Activated CD4-positive, alpha-beta memory T cell treated with anti-CD3 and anti-CD28 coated beads, Interleukin-2, amount 10 ng/mL, durations not matched to agents 7 days and 5 days (primary cell): ENCODE measurements at regions not wholly inside any gene's neighbourhood (a gene's known extent, or its start where the extent isn't known, plus 50 kb on each side); places are given as distances from the start of the nearest gene placed in this dataset.

ENCODE experiments used
- CTCF ChIA-PET: fragments of 350-600 bp; sonication (Branson Sonifier 250); formaldehyde crosslinking; loops from one replicate; lab custom pipeline; 2021; ENCODE audit warnings: antibody characterized with exemption, inconsistent platforms; lab: Charles Lee
- POLR2A ChIA-PET: fragments of 350-600 bp; sonication (Branson Sonifier 250); formaldehyde crosslinking; loops from one replicate; lab custom pipeline; 2021; ENCODE audit warnings: antibody characterized with exemption; lab: Charles Lee
- DNase-seq: peaks from one replicate; pipeline ENCODE4 v3.0.0-alpha.2; 2020
- H3K27ac Mint-ChIP-seq: one replicate; pipeline ENCODE4 v1.8.0; 2021; ENCODE audit warnings: mild to moderate bottlenecking, mixed read lengths
- H3K27me3 Mint-ChIP-seq: one replicate; pipeline ENCODE4 v1.8.0; 2021; ENCODE audit warnings: mixed read lengths
- H3K36me3 Mint-ChIP-seq: one replicate; pipeline ENCODE4 v1.8.0; 2021; ENCODE audit warnings: low read depth, mixed read lengths
- H3K4me1 Mint-ChIP-seq: one replicate; pipeline ENCODE4 v1.8.0; 2021; ENCODE audit warnings: mixed read lengths
- H3K4me3 Mint-ChIP-seq: one replicate; pipeline ENCODE4 v1.8.0; 2021; ENCODE audit warnings: mild to moderate bottlenecking, mixed read lengths
- H3K9me3 Mint-ChIP-seq: one replicate; pipeline ENCODE4 v1.8.0; 2021; ENCODE audit warnings: mixed read lengths

- DNase-seq = no peak
- no peaks in the 10 kb centered on the region for H3K4me1 Mint-ChIP-seq
- no peak overlapping the region for H3K27ac Mint-ChIP-seq
- H3K4me3 Mint-ChIP-seq = no peak overlapping the region
- H3K27me3 Mint-ChIP-seq = no peaks in the 10 kb centered on the region
- H3K36me3 Mint-ChIP-seq = no peaks in the 10 kb centered on the region
- CTCF ChIA-PET = no interaction called here
- POLR2A ChIA-PET = no interaction called here
- no peaks in the 10 kb centered on the region for H3K9me3 Mint-ChIP-seq
Measured at GRCh38 chr5:71937921-71938698, 169.2 kb upstream of the MAP1B start.

- ChIA-PET CTCF (no interaction called here), POLR2A (no interaction called here)
- no peaks in the 10 kb centered on the region for H3K4me1 Mint-ChIP-seq
- no peak overlapping the region for H3K27ac Mint-ChIP-seq
- H3K36me3 Mint-ChIP-seq = no peaks in the 10 kb centered on the region
- no peak overlapping the region for H3K4me3 Mint-ChIP-seq
- H3K9me3 Mint-ChIP-seq = no peaks in the 10 kb centered on the region
- no peak for DNase-seq
- H3K27me3 Mint-ChIP-seq = no peaks in the 10 kb centered on the region
Measured at GRCh38 chr5:71938895-71939294, 168.4 kb upstream of the MAP1B start.

- DNase-seq = no peak
- ChIA-PET POLR2A (no interaction called here), CTCF (no interaction called here)
- no peaks in the 10 kb centered on the region for H3K4me1 Mint-ChIP-seq
- no peaks in the 10 kb centered on the region for H3K27me3 Mint-ChIP-seq
- no peak overlapping the region for H3K4me3 Mint-ChIP-seq
- no peaks in the 10 kb centered on the region for H3K9me3 Mint-ChIP-seq
- no peak overlapping the region for H3K27ac Mint-ChIP-seq
- no peaks in the 10 kb centered on the region for H3K36me3 Mint-ChIP-seq
Measured at GRCh38 chr5:71939452-71940230, 167.6 kb upstream of the MAP1B start.

- Mint-ChIP-seq H3K36me3 (no peaks in the 10 kb centered on the region), H3K27ac (no peak overlapping the region), H3K27me3 (no peaks in the 10 kb centered on the region), H3K4me1 (no peaks in the 10 kb centered on the region), H3K4me3 (no peak overlapping the region), H3K9me3 (no peaks in the 10 kb centered on the region)
- ChIA-PET CTCF (no interaction called here), POLR2A (no interaction called here)
- no peak for DNase-seq
Measured at GRCh38 chr5:71943874-71944273, 163.4 kb upstream of the MAP1B start.

GRCh38 chr5:71945436-71945835 is 161.8 kb upstream of the MAP1B start:
- H3K27ac Mint-ChIP-seq = no peak overlapping the region
- no peaks in the 10 kb centered on the region for H3K36me3 Mint-ChIP-seq
- H3K9me3 Mint-ChIP-seq = no peaks in the 10 kb centered on the region
- no peak for DNase-seq
- ChIA-PET POLR2A (no interaction called here), CTCF (no interaction called here)
- H3K4me3 Mint-ChIP-seq = no peak overlapping the region
- H3K27me3 Mint-ChIP-seq = no peaks in the 10 kb centered on the region
- no peaks in the 10 kb centered on the region for H3K4me1 Mint-ChIP-seq

GRCh38 chr5:71946343-71947030 is 160.8 kb upstream of the MAP1B start:
- ChIA-PET POLR2A (no interaction called here), CTCF (no interaction called here)
- Mint-ChIP-seq H3K36me3 (no peaks in the 10 kb centered on the region), H3K4me3 (no peak overlapping the region), H3K27me3 (no peaks in the 10 kb centered on the region), H3K27ac (no peak overlapping the region), H3K4me1 (no peaks in the 10 kb centered on the region), H3K9me3 (no peaks in the 10 kb centered on the region)
- no peak for DNase-seq

GRCh38 chr5:71948206-71948605 is 159.1 kb upstream of the MAP1B start:
- Mint-ChIP-seq H3K9me3 (no peaks in the 10 kb centered on the region), H3K4me1 (no peaks in the 10 kb centered on the region), H3K4me3 (no peak overlapping the region), H3K27me3 (peaks cover 2% of the 10 kb centered on the region), H3K27ac (no peak overlapping the region), H3K36me3 (no peaks in the 10 kb centered on the region)
- ChIA-PET POLR2A (no interaction called here), CTCF (no interaction called here)
- no peak for DNase-seq

- Mint-ChIP-seq H3K36me3 (no peaks in the 10 kb centered on the region), H3K4me1 (no peaks in the 10 kb centered on the region), H3K9me3 (no peaks in the 10 kb centered on the region), H3K27ac (no peak overlapping the region), H3K4me3 (no peak overlapping the region), H3K27me3 (peaks cover 2% of the 10 kb centered on the region)
- ChIA-PET POLR2A (no interaction called here), CTCF (no interaction called here)
- DNase-seq = no peak
Measured at GRCh38 chr5:71949772-71950171, 157.5 kb upstream of the MAP1B start.

- no peak for DNase-seq
- no peaks in the 10 kb centered on the region for H3K36me3 Mint-ChIP-seq
- ChIA-PET CTCF (no interaction called here), POLR2A (no interaction called here)
- H3K4me3 Mint-ChIP-seq = no peak overlapping the region
- no peak overlapping the region for H3K27ac Mint-ChIP-seq
- H3K9me3 Mint-ChIP-seq = no peaks in the 10 kb centered on the region
- H3K27me3 Mint-ChIP-seq = peaks cover 2% of the 10 kb centered on the region
- no peaks in the 10 kb centered on the region for H3K4me1 Mint-ChIP-seq
Measured at GRCh38 chr5:71953866-71954265, 153.4 kb upstream of the MAP1B start.

- POLR2A ChIA-PET = no interaction called here
- Mint-ChIP-seq H3K4me3 (no peak overlapping the region), H3K4me1 (no peaks in the 10 kb centered on the region)
Measured at GRCh38 chr5:71954329-71954728, 152.9 kb upstream of the MAP1B start.

GRCh38 chr5:71955723-71956122 is 151.6 kb upstream of the MAP1B start:
- Mint-ChIP-seq H3K9me3 (no peaks in the 10 kb centered on the region), H3K4me1 (no peaks in the 10 kb centered on the region), H3K27me3 (peaks cover 2% of the 10 kb centered on the region), H3K36me3 (no peaks in the 10 kb centered on the region), H3K4me3 (no peak overlapping the region), H3K27ac (no peak overlapping the region)
- ChIA-PET CTCF (no interaction called here), POLR2A (no interaction called here)
- no peak for DNase-seq

More at GRCh38 chr5:71954329-71954728, 152.9 kb upstream of the MAP1B start:
- no peak for DNase-seq
- Mint-ChIP-seq H3K27ac (no peak overlapping the region), H3K36me3 (no peaks in the 10 kb centered on the region), H3K9me3 (no peaks in the 10 kb centered on the region), H3K27me3 (peaks cover 2% of the 10 kb centered on the region)
- CTCF ChIA-PET = no interaction called here

- CTCF ChIA-PET = no interaction called here
Measured at GRCh38 chr5:71957292-71957898, 149.9 kb upstream of the MAP1B start.

GRCh38 chr5:71960195-71960594 is 147.1 kb upstream of the MAP1B start:
- Mint-ChIP-seq H3K4me3 (no peak overlapping the region), H3K9me3 (no peaks in the 10 kb centered on the region), H3K27ac (no peak overlapping the region), H3K4me1 (no peaks in the 10 kb centered on the region), H3K27me3 (no peaks in the 10 kb centered on the region), H3K36me3 (no peaks in the 10 kb centered on the region)
- DNase-seq = no peak
- ChIA-PET POLR2A (no interaction called here), CTCF (no interaction called here)

More at GRCh38 chr5:71957292-71957898, 149.9 kb upstream of the MAP1B start:
- Mint-ChIP-seq H3K36me3 (no peaks in the 10 kb centered on the region), H3K4me1 (no peaks in the 10 kb centered on the region), H3K4me3 (no peak overlapping the region), H3K27ac (no peak overlapping the region), H3K9me3 (no peaks in the 10 kb centered on the region), H3K27me3 (peaks cover 2% of the 10 kb centered on the region)
- POLR2A ChIA-PET = no interaction called here
- no peak for DNase-seq
